Astrocyte of the hippocampus (primary cell): ENCODE measurements at regions not wholly inside any gene's neighbourhood (a gene's known extent, or its start where the extent isn't known, plus 50 kb on each side); places are given as distances from the start of the nearest gene placed in this dataset.
"Not testable (repeated sequence)": the region's sequence is repeated elsewhere in the genome, so short reads cannot be mapped to it uniquely, and the experiment has no call there.

ENCODE experiments used
- DNase-seq: peaks from one replicate; pipeline ENCODE4 v3.0.0; 2011; ENCODE audit warnings: low read depth, low spot score

- DNase-seq, result no peak
Measured at GRCh38 chr4:27121830-27122229, 261.2 kb downstream of the STIM2 start.

GRCh38 chr4:27123123-27123768, 262.6 kb downstream of the STIM2 start:
- DNase-seq, result peak; percentile 72

GRCh38 chr4:27123769-27124124, 263.1 kb downstream of the STIM2 start:
- no peak for DNase-seq

- DNase-seq, result not testable (repeated sequence)
Measured at GRCh38 chr4:27126895-27127294, 266.3 kb downstream of the STIM2 start.

- DNase-seq, result peak; percentile 19
Measured at GRCh38 chr4:27128443-27128842, 267.8 kb downstream of the STIM2 start.

GRCh38 chr4:27129871-27130366, 269.3 kb downstream of the STIM2 start:
- peak; percentile 53 for DNase-seq

- DNase-seq, result no peak
Measured at GRCh38 chr4:27132497-27132896, 271.9 kb downstream of the STIM2 start.

- DNase-seq, result no peak
Measured at GRCh38 chr4:27140486-27140885, 279.8 kb downstream of the STIM2 start.

GRCh38 chr4:27141530-27141929, 280.9 kb downstream of the STIM2 start:
- no peak for DNase-seq

GRCh38 chr4:27142841-27143240, 282.2 kb downstream of the STIM2 start:
- no peak for DNase-seq

- DNase-seq, result no peak
Measured at GRCh38 chr4:27145597-27145996, 285.0 kb downstream of the STIM2 start.

GRCh38 chr4:27148211-27148895, 287.7 kb downstream of the STIM2 start:
- no peak for DNase-seq

GRCh38 chr4:27149541-27150212, 289.0 kb downstream of the STIM2 start:
- DNase-seq, result peak; percentile 77

GRCh38 chr4:27152703-27153102, 292.1 kb downstream of the STIM2 start:
- DNase-seq, result no peak

- peak; percentile 90 for DNase-seq
Measured at GRCh38 chr4:27154706-27155105, 294.1 kb downstream of the STIM2 start.

GRCh38 chr4:27161191-27161590, 300.6 kb downstream of the STIM2 start:
- DNase-seq, result no peak

GRCh38 chr4:27168783-27169182, 308.1 kb downstream of the STIM2 start:
- DNase-seq, result no peak

GRCh38 chr4:27173280-27173679, 312.6 kb downstream of the STIM2 start:
- no peak for DNase-seq

GRCh38 chr4:27176400-27176799, 315.8 kb downstream of the STIM2 start:
- peak; percentile 71 for DNase-seq

- DNase-seq, result no peak
Measured at GRCh38 chr4:27176881-27177280, 316.2 kb downstream of the STIM2 start.

GRCh38 chr4:27178061-27178460, 317.4 kb downstream of the STIM2 start:
- DNase-seq, result peak; percentile 17

GRCh38 chr4:27181693-27182092, 321.1 kb downstream of the STIM2 start:
- no peak for DNase-seq

- no peak for DNase-seq
Measured at GRCh38 chr4:27182211-27182610, 321.6 kb downstream of the STIM2 start.
